ENCODE measurements at regions not wholly inside any gene's neighbourhood (a gene's known extent, or its start where the extent isn't known, plus 50 kb on each side); places are given as distances from the start of the nearest gene placed in this dataset.
A peak's percentile ranks its signal among the peaks of the same experiment; 100 is the strongest.
"Not testable (repeated sequence)": the region's sequence is repeated elsewhere in the genome, so short reads cannot be mapped to it uniquely, and the experiment has no call there.

DNA sequence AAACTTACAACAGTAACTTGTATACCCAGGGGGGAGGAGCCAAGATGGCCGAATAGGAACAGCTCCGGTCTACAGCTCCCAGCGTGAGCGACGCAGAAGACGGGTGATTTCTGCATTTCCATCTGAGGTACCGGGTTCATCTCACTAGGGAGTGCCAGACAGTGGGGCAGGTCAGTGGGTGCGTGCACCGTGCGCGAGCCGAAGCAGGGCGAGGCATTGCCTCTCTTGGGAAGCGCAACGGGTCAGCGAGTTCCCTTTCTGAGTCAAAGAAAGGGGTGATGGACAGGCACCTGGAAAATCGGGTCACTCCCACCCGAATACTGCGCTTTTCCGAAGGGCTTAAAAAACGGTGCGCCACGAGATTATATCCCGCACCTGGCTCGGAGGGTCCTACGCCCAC is 278.8 kb downstream of the FAM47B start:
- DNase-seq (ENCODE audit: insufficient read length, low spot score); FAIRE-seq: not testable (repeated sequence)

DNA sequence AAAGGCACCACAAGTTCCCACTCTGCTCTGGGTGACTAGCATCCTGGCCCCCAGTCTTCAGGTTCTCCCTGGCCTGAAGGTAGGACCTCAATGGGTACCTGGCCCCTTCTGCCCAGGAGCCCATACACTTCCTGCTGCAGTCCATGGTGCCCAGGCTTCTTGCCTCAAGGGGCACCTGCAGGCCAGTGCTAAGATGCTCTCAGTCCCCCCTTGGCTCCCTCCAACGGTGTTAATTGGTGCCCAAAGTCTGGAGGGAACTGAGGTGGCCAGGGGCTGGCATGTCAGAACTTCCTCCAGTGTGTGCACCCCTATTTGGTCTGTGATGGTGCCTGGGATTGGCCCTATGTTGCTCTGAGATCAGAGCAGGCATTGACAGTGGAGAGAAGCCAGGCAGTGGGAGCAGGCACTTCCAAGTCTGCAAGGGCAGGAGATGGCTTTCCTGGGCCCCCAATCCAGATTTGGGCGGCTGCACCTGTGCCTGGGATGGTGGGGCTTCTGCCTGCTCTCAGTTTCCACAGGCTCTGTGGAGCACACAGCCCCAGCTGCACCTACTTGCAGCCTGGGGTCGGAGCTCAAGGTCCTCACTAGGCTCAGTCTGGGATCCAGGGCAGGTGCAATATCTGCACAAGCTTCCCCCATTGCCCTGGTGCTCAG is 301.6 kb downstream of the FAM47B start:
- no peak for FAIRE-seq
- no peak for DNase-seq (ENCODE audit: insufficient read length, low spot score)

DNA sequence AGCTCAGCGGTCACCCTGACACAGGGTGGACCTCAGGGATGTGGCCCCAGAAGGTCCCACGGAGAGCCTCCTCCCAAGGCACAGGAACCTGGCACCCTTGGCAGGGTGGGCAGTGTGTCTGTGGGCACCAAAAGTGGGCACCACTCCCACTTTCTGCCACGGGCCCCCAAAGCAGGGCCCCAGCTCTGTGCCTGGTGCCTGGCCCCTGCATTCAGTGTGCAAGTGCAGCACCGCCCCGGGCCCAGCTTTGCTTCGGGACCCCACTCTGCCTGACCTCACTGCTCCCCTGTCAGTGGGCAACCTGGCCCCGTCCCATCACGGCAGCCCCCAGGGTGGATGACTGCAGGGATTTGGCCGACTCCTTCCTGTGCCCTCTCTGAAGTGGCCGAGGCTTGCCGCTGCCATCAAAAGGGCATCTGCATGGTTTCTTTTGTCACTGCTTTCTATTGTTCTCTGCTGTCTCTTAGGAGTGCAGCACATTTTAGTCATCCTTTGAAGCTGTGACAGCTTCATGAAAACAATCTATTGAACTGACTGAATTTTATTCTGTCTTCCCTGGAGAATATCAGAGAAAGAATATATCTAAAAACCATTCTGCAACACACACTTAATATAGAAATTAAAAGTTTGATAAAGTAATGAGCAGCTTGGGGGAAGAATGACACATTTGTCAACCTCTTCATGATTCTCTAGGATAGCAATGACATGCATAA is 302.4 kb downstream of the FAM47B start:
- FAIRE-seq = no peak
- DNase-seq (ENCODE audit: insufficient read length, low spot score) = no peak

DNA sequence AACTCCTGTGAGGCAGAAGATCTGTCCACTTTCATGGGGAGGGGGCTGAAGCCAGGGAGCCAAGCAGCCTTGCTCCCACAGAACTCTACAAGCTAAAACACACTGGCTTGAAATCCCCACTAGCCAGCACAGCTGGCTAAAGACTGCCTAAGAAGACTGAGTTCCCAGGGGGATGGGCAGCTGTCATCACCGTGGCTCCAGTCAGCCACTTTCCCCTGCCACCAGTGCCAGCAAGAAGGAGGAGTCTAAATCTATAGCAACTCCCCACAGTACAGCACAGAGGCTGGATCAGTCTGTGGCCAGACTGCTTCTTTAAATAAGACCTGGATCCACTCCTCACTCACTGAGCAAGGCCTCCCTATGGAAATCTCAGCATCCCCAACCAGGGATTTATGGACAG is 308.6 kb downstream of the FAM47B start:
- FAIRE-seq (no peak), DNase-seq (ENCODE audit: insufficient read length, low spot score) (no peak)

DNA sequence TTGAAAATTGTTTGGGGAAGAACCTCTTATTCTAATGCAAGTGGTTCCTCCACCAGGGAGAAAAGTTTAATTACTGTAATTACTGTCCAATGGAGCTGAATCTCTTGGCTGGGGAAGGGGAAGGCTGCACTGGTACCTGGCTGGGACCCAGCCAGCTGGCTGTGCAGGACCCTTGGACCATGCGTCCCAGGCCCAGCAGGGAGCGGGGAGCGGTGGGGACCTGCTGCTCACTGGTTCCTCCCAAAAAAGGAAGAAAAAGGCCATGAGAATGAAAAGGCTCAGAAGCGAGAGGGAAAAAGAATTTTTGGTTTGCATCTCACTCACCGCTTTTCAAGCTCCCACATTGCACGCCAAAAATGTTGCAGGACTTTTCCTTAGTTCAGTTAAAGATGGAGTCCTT is 333.5 kb downstream of the FAM47B start:
- DNase-seq (ENCODE audit: insufficient read length, low spot score) = no peak
- no peak for FAIRE-seq

DNA sequence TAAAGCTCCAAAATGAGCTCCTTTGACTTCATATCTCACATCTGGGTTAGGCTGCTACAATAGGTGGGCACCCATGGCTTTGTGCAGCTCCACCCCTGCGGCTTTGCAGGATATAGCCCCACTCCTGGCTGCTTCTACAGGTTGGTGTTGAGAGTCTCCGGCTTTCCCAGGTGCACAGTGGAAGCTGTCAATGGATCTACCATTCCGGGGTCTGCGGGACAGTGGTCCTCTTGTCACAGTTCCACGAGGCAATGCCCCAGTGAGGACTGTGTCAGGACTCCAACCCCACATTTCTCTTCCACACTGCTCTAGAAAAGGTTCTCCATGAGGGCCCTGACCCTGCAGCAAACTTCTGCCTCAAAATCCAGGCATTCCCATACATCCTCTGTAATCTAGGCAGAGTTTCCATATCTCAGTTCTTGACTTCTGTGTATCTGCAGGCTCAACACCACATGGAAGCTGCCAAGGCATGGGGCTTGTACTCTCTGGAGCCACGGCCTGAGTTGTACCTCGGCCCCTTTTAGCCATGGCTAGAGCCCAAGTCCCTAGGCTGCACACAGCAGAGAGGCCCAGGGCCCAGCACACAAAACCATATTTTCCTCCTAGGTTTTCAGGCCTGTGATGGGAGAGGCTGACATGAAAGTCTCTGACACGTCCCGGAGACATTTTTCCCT is 342.8 kb downstream of the FAM47B start:
- no peak for DNase-seq (ENCODE audit: insufficient read length, low spot score)
- no peak for FAIRE-seq

DNA sequence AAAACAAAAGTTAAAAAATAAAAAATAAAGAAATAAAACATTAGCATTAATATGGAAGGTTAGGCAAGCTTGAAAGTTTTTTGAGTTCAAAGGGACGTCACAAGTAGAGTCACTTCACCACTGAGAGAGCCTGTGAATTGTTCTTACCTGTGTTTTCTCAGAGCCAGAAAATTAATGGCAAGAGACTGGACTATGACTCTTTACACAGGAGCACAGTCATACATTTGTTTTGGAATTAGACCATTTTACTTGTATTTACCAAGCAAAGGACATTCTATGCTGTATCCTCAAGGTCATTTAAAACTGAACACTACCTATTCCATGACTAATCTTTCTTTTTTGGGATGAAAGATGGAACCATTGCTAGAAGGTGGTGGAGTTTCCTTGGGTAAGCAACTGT is 346.1 kb downstream of the FAM47B start:
- DNase-seq (ENCODE audit: insufficient read length, low spot score) (no peak), FAIRE-seq (no peak)

DNA sequence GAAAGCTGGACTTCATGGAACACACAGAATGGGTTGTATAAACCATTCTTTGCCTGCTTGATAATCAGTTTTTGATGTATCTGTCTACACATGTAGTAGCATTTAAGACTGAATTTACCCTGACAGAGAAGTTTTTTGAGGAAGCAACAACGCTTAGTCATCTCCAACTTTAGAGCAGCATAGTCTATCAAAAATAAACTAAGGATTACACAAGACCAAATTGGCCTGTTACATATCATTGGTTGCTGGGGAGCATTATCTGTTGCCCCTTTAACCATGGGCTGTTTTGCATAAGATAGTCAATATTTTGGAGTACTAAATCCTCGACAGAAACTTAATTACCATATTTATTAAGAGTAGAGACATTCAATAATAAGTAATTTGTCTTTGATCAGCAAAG is 347.4 kb downstream of the FAM47B start:
- no peak for FAIRE-seq

DNA sequence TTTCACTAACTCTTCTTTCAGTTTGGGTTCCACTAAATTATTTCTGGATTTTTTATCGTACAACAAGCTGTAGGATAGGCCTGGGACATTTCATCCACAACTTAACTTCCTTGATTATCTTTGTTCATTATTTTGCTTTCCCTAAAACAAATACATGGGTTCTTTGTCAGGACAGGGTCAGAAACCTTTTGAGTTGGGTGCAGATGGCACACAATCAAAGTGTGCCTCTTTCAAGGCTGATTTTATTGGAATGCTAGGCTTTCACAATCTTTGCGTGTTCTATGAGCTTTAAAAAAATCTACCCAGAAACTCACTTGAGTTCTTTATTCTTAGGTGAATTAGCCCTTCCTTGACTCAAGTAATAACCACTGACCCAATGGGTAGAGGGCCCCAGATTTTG is 348.4 kb downstream of the FAM47B start:
- FAIRE-seq (no peak), DNase-seq (ENCODE audit: insufficient read length, low spot score) (no peak)

More for the DNA sequence above, 347.4 kb downstream of the FAM47B start:
- no peak for DNase-seq (ENCODE audit: insufficient read length, low spot score)

DNA sequence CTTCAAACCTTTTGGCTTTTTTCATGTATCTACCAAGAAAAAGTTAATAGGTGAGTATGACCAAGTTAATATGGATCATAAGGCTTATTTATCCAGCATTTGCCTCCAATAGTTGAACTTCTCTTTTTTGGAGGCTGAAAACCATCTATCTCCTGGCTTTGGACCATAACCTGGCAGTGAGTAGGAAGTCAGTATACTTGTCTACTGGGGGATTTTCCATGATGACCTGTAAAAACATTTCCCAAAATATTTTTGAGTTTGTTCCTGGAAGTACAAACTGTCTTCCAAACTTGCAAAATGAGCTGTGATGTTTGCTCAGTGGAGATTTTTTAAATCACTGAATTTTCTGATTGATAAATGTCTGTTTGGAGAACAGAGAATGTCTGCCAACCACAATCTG is 349.9 kb downstream of the FAM47B start:
- no peak for FAIRE-seq
- no peak for DNase-seq (ENCODE audit: insufficient read length, low spot score)

DNA sequence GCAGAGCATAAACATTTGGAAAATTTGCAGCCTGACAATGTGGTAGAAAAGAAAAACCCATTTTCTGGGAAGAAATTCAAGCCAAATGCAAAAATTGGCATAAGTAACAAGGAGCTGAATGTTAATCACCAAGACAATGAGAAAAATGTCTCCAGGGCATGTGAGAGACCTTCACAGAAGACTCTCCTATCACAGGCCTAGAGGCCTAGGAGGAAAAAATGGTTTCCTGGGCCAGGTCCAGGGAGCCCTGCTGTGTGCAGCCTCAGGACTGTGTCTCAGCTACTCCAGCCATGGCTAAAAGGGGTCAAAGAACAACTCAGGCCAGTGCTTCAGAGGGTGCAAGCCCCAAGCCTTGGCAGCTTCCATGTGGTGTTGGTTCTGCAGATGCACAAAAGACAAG is 362.4 kb downstream of the FAM47B start:
- not testable (repeated sequence) for FAIRE-seq; DNase-seq (ENCODE audit: insufficient read length, low spot score)

DNA sequence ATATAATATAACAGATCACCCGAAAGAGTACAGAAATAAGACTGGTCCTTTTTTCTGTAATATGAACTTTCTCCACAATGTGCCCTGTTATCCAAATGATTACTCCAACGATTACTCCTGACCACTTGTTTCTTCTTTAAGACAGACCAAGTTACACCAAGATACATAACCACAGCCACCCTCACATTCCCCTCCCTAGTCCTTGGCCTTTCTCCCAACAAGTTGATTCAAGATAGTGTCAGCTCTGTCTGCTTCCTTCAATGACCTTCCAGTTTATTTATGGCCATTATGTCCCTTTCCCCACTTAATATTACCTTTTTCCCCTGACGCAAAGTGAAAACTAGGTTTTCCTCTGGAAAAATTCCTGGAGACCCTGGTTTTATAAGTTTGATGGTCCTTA is 397.2 kb downstream of the FAM47B start:
- FAIRE-seq (no peak), DNase-seq (ENCODE audit: insufficient read length, low spot score) (no peak)

DNA sequence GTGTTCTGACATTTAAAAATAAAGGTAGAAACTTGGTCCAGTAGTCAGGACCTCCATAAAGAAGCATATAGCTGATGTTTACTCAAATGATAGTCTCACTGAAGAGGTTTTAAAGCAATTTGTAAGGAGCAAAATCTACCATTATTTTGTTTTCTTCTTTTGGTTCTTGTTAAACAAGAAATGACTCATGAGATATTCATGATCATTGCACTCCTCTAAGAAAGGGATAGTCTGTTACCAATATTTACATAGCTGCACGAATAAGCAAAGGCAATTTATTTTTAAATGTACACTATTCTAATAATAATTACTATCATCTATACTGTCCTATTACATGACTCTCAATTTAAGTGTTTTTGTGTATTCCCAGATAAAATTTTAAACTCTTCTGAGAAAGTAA is 397.9 kb downstream of the FAM47B start:
- FAIRE-seq = no peak

DNA sequence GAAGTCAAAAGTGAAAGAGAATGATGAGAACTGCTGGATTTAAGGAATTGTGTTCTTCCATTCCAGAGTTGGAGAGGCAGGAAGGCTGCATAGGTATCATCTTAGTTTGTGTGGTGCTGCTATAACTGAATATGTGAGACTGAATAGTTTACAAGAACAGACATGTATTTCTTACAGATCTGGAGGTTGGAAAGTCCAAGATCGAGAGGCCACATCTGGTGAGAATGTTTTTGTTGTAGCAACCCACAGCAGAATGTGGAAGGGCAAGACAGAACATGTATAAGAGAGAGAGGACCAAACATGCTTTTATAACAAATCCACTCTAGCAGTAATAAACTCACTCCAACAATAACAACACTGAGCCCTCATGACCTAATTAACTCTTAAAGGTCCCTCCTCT is 408.6 kb downstream of the FAM47B start:
- FAIRE-seq (no peak), DNase-seq (ENCODE audit: insufficient read length, low spot score) (no peak)

More for the DNA sequence above, 397.9 kb downstream of the FAM47B start:
- DNase-seq (ENCODE audit: insufficient read length, low spot score) = no peak

DNA sequence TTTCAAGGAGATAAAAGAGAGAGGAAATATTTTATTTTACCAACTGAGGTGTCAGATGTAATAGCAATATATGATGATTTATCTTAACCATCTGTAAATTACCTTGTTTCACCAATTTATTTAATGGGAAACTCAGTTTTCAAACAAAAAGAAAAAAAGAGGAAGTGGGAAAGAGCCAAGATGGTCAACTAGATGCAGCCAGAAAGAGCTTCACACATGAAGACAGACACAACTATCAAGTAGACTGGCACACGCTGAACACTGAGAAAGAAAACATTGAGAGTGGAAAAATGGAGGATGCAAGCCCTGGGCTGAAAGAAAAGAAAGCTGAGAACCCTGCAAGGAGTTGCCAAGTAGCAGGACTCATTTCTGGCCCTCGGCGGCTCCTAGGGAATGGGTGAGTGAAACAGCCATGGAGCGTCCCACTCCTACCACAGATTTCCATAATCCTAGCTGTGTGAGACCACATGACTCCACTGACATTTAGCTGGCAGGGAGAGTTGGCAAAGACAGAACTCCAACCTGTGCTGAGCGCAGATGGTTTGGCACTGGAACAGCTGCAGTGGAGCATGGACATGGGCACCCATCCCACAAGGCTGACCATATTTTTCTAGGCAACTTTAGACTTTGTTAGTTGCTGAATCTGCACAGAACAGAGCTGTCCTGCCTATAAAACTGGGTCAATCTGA is 409.3 kb downstream of the FAM47B start:
- DNase-seq (ENCODE audit: insufficient read length, low spot score) (no peak), FAIRE-seq (no peak)

DNA sequence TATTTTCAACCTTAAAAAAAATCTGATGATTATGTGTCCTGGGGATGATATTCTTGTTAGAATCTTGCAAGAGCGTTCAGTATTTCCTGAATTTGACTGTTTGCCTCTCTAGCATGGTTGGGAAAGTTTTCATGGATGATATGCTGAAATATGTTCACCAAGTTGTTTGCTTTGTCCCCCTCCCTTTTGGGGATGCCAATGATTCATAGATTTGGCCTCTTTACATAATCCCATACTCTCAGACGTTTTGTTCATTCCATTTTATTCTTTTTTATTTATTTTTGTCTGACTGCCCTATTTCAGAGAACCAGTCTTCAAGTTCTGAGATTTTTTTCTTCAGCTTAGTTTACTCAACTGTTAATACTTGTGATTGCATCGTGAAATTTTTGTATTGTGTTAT is 415.1 kb downstream of the FAM47B start:
- FAIRE-seq (no peak), DNase-seq (ENCODE audit: insufficient read length, low spot score) (no peak)

DNA sequence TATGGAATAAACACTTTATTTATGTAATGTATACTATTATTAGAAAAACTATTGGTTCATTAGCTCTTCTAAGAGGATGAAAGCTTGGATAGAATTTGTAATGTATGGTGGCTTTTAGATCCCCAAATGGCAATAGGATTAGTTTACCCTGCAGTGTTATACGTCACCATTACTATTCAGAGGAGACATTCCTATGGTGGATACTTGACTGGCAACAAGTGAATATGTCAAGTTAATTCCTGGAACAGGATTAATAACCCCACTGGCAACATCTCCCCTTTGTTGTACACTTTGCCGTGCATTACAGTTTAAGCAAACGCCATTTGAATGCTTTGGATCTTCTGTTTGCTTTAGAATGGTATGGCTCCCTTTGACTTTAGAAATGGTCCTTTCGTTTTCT is 420.3 kb downstream of the FAM47B start:
- DNase-seq (ENCODE audit: insufficient read length, low spot score) (no peak), FAIRE-seq (no peak)

DNA sequence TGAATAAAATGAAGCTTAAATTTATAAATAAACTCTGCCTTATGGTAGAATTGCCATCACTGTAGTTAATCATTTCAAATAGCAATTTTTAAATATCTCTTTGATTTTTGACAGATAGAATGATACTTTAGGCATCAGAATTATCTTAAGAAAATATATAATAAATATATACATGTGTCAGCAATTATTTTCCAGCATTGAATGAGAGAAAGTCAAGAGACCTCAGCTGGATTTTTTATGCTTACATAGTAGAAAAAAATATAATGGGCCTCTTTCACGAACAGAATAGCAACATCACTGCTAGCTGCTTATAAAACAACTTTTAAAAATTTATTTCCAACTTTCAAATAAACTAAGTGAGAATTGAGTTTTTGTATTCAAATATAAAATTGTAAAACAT is 424.0 kb upstream of the MAGEB16 start:
- FAIRE-seq = no peak

DNA sequence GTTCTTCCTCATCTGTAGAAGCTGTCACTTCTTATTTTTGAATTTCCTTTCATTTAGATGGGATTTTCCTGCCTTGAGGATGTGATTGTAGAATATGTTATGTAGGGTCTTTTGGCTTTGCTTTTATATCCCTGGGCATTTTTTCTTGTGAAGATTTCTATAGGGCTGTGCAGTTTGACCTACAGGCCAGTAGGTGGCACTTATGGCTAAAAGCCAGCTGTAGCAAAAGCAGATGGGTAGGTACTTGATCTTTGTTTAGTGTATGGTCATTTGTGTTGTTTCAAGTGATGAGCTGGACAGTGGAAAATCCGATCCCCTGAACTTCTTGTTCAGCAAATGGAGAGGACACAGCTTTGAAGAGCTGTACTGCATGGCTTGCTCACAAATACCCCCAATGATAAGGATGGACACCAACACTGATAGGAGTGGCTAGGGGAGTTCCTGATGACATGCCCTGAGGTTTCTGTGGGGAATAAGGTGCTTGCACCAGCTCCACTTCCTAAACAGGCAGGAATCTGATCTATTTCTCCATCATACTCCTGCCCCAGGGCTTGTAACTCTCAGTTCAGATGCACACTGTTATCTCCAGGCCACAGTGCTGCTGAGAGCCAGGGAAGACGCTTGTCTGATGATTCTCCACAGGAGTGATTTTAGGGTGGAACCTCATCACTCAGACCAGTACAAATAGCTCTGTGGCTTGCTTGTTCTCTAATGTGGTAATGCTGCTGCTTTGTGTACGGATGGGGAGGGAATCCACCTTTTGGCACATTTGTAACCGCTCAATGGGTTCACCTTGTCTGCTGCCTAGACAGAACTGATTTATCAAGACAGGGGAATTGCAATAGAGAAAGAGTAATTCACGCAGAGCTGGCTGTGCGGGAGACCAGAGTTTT is 417.1 kb upstream of the MAGEB16 start:
- FAIRE-seq (peak; percentile 72), DNase-seq (ENCODE audit: insufficient read length, low spot score) (no peak)

More for the DNA sequence above, 424.0 kb upstream of the MAGEB16 start:
- DNase-seq (ENCODE audit: insufficient read length, low spot score) = no peak

DNA sequence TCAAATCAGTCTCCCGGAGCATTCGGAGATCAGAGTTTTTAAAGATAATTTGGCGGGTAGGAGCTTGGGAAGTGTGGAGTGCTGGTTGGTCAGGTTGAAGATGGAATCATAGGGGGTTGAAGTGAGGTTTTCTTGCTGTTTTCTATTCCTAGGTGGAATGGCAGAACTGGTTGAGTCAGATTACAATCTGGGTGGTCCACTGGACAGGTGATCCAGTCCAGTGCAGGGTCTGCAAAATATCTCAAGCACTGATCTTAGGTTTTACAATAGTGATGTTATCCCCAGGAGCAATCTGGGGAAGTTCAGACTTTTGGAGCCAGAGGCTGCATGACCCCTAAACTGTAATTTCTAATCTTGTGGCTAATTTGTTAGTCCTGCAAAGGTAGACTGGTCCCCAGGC is 416.4 kb upstream of the MAGEB16 start:
- not testable (repeated sequence) for DNase-seq (ENCODE audit: insufficient read length, low spot score)

More for the DNA sequence above, 416.4 kb upstream of the MAGEB16 start:
- FAIRE-seq = not testable (repeated sequence)

All from HTR-8/SVneo (cell line).